GM19372 (cell line): ENCODE measurements at regions not wholly inside any gene's neighbourhood (a gene's known extent, or its start where the extent isn't known, plus 50 kb on each side); places are given as distances from the start of the nearest gene placed in this dataset.

Experiments used
- ATAC-seq: cut with Tn5 transposase; IDR thresholded peaks from one replicate; pipeline ENCODE4 v1.9.1; 2021; ENCODE audit warnings: mild to moderate bottlenecking, low read depth, moderate library complexity; ENCODE audit not compliant: unreplicated experiment

DNA sequence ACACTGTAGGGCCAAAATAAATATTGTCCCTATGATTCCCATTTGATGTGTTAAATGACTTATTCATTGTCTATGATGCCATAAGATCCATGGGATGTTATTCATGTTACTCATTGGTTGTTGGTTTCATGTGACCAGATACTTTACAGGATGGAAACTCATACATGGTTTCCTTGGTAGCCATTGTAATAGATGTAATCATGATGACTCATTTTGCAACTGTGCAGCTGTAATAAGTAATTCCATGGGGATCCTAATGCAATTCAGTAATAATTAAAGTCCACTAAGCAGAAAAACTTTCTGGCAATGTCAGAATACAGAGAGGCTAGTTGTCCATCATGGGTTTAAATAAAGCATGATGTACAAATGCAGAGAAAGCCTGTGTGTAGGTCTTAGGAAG, 389.7 kb upstream of the NR3C2 start:
- ATAC-seq = no peak

DNA sequence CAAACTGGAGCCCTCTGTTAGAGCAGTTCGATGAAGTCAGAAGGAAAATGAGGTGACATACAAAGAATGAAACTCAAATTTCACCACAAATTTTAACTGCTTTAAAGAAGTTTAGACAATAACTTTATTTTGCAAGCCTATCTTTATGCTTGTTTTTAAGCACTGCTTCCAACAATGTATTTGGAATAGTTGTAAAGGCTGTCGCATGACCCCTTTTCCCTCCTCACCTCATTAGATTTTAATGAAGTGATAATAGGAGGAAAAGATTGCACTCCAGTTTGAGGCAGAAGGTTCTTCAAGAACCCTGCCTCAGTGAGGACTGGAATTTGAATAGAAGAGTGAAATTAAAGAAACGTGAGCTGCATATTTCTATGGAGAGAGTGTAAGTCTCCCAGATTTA, 386.1 kb upstream of the NR3C2 start:
- ATAC-seq = no peak

DNA sequence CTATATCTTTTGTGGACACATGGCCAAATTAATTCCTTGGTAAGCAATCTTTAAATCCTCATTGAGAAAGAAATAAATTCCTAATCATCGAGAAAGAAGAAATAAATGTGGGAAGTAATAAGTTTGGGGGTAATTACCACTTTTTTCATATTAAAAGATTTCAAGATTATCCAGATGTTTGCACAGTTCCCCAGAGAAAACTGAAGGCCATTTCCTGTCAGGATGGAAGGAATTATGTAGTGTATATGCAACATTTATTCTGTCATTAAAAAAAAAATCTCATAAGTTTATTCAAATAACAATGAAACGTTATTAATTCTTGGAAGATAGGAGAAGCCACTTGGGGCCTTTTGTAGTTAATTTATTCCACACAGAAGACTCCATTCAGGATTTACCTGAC, 385.6 kb upstream of the NR3C2 start:
- no peak for ATAC-seq

DNA sequence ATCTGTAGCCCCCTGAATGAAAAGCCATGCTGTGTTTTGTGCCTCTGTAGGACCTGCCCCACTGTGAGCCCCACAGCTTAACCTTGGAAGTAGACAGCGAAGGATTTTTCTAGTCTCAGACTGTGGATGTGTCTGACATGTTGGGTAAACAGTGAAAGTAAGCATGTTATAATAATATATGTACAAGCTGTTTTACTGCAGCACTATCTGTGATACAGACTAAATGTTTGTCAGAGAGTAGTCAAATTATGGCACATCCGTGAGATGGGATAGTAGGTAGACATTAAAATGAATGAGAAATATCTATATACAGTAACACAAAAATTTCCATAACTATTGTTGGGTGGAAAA, 381.2 kb upstream of the NR3C2 start:
- ATAC-seq = no peak

DNA sequence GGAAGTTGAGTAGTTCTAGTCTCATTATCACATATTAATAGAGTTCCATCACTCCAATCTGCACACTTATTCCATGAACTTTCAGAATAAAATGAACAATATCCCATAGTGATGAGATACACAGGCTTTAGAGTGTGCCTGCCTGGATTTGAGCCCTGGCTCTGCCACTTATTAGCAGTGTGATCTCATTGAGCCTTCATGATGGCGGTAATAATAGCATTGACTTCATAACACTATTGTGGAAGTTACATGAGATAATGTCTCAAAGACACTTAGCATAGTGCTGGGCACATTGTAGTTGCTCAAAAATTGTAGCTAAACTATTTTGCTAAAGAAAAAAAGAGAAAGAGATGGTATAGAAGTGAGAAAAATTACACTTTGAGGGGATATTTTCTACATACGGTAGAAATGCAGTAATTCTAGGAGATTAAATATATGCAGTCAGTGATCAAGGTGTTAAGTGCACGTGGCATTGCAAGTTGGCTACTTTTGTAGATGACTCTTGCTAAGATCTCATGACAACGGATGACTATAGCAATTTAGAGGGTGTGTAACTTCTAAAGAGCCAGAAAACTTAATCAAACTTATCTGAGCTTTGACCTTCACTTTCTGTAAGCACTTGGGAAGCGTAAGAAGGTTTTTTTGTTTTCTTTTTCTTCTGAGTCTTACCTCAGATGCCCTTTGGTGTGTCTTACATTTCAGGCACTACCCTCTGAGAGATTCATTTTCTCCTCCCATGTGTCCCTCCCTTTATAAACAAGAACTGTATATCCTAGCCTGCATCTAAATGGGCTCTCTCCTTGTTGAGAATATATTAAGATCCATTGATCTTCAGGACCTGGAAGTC, 380.6 kb upstream of the NR3C2 start:
- ATAC-seq = no peak

DNA sequence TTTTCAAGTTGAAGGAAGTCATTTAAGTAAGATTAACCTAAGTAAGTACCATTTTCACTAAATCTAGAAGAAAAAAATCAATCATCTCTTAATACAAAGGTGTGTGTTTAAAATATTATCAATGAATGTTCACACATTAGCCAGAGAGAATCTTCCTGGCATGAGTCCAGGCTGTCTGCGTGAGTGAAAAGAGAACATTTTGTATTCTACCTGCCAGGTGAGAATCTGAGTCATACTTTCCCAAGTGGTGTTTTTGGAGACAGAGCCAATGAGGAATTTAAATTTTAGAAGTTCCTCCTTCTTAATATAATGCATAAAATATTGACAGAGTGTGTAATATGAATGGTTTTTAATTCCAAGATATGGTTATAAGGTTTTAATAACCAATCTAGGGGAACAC, 371.8 kb upstream of the NR3C2 start:
- ATAC-seq = no peak

DNA sequence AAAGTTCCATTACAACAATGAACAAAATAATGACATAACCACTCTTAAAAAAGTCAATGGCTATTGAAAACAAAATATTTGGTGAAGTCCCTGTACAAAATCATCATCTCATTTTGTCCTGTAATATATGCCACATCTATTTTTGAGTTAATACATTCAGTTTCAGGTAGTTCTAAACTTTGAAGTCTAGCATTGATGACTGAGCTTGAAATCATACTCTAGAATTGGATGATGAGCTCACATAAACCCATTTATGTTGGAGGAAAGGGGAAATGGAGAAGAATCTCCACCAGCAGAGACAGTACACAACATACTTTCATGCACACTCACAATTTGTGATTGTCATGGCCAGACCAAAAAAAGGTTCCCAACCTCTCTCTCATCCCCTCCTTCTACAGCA, 371.1 kb upstream of the NR3C2 start:
- no peak for ATAC-seq

DNA sequence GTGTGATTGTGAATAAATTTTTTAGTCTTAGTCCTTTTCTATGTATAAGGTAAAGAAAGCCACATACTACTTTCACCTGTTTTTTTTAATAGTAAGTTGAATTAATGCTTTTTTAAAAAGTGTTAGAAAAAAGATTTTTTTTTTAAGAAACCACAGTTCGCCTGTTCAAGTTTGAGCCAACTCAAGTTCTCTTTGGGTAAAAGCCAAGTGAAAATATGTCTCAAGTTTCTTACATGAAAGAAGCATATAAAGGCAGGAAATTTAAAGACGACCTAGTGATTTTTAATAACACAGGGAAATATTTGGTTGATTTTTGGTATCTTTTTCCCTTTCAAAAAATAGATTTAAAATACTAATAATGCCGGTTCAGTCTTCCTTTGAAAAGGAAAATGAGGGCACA, 369.9 kb upstream of the NR3C2 start:
- ATAC-seq = no peak

DNA sequence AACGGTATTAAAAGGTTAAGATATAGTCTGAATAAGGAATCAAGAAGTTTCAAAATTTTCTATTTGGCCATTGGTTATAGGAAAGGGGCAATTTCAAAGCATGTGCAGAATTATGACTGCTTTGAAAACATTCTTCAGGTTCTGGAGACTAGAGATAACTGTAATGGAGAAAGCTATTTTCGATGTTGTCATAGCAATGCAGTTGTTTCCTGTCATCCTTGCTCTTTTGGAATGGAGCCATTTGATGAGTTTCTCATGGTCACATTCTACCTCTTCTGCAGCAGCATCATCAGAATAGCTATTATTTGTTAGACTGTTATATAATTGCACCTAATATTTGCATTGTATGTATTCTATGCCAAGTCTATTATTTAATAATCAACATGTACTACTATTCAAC, 368.2 kb upstream of the NR3C2 start:
- ATAC-seq = no peak

DNA sequence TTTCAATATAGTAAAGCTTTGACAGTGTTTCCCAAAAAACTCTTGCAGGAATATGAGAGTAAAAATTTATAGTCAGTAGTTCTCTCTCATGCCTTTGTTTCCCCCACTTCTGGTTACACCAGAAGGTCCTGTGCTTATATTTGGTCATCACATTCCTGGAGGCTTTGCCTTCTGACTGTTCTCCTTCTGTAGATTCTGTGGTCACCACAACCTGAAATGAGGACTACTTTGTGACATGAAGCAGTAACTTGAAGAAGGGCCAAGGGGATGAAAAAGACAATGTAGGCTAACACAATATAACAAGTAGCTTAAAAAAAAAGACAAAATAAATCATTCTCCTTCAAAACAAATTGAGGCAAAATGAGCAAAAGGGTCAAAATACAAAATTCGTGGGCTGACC, 366.2 kb upstream of the NR3C2 start:
- no peak for ATAC-seq

DNA sequence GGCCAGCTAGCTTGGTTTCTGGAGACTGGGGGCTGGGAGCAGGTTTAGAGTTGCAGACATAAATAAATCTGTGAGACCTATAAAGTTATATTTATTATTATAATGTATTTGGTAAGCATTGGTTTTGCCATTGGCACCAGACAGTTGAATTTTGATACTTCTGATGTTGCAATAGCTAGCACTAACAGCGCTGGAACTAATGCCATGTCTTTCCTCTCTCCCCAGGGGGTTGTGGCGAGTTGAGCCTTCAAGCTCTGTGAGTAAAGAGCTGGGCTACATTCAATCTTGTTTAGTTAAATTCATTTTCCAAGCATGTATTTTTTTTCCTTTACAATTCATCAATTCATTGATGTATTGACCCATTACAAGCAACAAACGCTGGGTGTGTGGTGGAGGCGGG, 358.7 kb upstream of the NR3C2 start:
- no peak for ATAC-seq

DNA sequence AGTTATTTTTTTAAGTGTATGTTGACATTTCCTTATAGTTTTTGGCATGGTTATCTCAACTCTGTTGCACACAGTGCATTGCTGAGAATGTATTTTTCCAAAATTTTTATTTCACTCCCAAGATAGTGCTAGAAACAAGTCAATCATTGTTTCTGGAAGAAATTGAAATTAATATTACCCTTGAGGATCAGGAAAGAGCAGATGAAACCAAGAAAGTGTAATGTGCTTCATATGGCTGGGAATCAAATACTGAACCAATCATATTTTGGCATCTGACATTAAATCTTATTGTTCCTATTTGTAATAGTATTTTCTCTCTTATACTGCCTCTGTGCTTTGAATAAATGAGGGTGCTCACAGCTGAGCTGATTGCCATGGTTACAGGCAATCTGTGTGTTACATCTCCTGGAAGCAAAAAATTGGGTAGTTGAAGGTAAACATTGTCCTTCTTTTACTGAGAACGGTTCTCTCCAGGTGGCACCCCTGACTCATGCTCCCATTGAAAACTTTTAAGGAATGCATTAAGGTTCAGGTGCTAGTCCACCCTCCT, 358.2 kb upstream of the NR3C2 start:
- ATAC-seq = no peak

DNA sequence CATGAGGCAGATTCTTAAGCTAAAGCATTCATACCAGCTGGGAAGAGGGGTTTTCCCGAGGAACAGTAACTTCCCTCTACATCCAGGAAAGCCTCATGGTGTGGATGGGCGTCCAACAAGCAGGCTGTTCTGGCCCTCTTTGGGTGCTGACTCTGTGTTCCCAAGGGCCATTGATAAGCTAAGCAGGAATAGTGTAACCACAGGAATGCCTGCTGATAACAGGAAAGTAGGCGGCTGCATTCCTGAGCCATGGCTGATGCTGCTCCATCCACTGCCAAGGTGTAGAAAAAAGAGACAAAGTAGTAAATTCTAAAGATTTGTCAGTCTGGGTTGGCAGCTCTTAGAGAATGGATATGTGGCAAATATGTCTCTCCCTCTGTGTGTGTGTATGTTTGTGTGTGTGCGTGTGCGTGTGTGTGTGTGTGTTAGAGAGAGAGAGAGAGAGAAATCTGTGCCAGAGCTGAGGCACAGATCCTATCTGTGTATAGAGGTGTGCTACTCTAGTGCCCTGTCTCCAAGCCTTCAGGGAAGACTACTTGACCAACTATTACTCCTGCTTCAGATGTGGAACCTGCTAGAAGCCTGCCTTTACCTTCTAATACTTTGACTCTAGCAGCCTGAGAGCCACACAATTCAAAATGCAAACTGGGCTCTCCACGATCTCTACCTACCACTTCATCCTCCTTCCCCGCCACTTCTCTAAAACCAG, 353.1 kb upstream of the NR3C2 start:
- no peak for ATAC-seq

DNA sequence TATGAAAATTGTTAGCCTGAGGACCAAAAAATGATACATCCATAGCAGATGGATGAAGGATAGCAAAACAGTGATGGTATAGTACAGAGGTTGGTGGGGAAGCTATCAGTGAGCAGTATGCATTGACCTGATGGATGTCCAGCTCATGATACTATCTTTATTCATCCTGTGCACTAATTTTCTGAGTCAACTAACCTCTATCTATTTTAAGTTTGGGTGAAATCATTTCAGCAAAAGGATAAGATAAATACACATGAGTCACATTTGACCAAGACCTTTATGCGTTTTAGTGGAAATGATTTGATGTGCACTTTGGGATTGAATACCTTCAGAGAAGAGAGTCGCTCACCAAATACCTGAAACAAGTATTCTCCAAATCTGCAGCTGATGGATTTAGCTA, 351.0 kb upstream of the NR3C2 start:
- no peak for ATAC-seq

DNA sequence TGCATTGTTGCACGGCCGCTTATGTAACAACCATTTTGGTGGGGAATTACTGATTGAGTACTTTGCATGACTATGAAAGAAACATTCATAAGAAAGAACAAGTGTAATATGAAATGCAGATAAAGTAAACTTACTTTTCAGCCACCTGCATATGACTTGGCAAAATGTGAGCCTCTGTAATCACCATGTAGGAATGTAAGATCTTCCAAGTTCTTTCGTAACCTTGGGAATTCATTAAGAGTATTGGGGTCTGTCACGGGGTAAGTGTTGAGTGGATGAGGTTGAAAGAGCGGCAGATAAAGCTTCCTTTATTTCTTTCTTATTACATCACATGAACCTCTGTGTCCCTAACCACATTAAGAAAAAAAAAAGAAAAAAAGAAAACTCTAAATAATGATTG, 348.5 kb upstream of the NR3C2 start:
- ATAC-seq = no peak

DNA sequence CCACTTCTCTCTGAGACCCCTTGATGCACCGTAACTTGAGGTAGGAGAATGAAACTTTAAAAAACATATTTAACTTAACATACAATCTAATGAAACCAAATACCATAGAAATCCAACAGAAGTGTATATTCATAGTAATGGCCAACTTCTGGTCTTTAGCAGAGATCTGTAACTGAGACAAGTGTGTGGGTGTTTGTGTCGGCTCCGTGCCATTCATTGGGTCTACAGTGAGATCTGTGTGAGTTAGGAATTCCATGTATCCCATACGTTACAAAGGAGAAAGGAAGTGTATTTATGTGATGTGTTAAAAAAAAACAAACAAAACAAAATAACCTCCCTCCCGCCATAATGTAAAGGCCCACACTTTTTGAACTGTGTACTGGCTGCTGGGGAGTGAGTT, 348.0 kb upstream of the NR3C2 start:
- ATAC-seq = no peak

DNA sequence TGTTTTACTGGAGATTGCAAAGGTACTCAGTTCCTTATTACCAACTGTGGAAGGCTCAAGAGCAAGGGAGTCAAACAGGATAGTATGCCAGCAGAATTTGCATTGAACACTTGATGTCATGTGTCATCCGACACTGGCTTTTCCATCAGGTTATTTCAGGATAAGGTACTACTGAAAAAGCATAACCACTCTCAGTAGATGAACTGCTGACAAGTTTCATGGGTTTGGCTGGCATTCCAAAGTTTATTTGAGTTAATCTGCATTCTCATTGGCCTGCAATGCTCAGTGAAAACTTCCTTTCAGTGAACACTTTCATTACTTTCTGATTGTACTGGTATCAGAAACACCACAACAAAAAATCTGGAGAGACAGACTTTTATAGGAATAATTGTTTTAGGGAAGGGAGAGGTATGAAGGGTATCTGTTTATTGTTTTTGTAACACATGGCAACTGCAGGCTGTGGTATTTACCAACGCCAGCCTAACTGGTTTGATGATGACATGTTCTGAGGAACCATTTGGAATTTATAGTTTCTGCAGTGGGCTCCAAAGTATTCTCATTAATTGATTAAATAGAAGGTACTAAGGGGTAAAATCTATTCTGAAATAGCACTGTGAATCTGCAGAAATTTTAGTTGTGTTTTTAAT, 345.7 kb upstream of the NR3C2 start:
- no peak for ATAC-seq

DNA sequence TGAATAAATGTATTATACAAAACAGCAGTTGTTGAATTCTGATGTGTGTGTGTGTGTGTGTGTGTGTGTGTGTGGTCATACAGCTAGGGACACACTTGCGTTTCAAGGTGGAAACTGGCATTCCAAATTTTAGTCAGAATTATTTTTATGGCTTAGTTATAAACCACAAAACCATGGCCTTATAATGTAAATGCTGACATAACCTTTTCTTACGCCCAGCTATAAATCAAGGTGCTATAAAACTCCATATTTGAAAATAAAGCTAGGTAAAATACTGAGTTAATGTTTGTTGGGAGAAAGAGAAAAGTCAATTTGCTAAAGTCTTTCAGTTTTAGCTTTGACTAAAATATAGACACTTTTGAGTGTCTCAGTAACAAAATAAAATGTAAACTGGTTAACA, 345.1 kb upstream of the NR3C2 start:
- ATAC-seq = no peak

DNA sequence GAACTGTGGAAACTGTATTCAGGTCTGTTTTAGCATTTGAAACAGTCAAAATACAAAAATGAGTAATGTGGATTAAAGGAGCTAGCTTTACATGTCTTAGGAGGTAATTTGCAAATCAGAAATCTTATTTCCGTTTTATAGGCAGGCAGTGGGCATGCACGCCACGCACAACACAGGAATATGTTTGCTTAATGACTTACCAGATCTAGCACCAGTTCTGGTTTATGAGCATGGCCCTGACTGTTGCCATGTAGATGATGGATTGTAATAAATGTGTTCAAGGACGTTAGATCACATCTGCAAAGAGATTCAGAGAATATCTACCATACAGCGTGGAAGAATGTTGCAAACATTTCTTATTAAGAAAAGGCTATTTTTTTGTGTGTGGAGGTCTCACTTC, 344.5 kb upstream of the NR3C2 start:
- no peak for ATAC-seq

DNA sequence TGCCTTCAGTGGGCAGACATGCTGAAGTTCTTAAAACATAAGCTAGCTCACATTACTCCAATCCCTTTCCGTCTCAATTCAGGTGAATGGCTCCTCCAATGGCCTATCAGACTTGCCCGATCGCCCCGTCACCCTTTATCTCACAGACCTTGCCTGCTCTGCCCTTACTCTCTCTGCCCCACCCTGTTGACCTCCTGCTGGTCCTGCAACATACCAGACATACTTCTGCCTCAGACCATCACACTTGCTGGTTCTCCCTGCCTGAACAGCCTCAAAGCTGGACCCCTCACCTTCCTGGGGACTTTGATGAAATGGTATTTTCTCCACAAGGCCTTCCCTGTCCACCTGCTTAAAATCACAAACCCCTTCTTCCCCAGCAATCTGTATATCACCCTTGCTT, 340.1 kb upstream of the NR3C2 start:
- ATAC-seq = no peak

DNA sequence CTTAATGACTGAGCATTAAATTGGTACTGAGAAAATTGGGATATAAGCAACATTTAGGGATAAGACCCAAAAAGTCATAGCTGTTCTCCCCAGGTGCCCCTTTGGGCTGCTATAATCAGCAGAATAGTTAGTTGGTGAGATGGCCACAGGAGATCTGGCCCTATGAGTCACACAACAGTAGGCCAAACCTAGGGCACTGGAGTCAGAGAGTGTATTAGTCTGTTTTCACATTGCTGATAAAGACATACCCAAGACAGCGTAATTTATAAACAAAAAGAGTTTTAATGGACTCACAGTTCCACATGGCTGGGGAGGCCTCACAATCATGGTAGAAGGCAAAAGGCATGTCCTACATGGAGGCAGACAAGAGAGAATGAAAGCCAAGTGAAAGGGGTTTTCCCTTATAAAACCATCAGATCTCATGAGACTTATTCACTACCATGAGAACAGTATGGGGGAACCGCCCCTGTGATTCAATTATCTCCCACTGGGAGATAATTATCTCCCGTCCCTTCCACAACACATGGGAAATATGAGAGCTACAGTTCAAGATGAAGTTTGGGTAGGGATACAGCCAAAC, 338.3 kb upstream of the NR3C2 start:
- ATAC-seq = no peak
